Left ventricle myocardium inferior (tissue), 1 donor: ENCODE measurements at regions not wholly inside any gene's neighbourhood (a gene's known extent, or its start where the extent isn't known, plus 50 kb on each side); places are given as distances from the start of the nearest gene placed in this dataset.

ENCODE experiments used
- DNase-seq: peaks from one replicate; pipeline ENCODE4 v3.0.0-alpha.2; 2020
- H3K27ac ChIP-seq: fragments of 200-600 bp; replicated peaks from 2 replicates; pipeline ENCODE4 v1.8.0; 2021
- H3K27me3 ChIP-seq: fragments of 200-600 bp; 2 replicates; pipeline ENCODE4 v1.8.0; 2021; ENCODE audit warnings: low read depth
- H3K36me3 ChIP-seq: fragments of 200-600 bp; 2 replicates; pipeline ENCODE4 v1.8.0; 2021
- H3K4me1 ChIP-seq: fragments of 200-600 bp; 2 replicates; pipeline ENCODE4 v1.8.0; 2021
- H3K4me3 ChIP-seq: fragments of 200-600 bp; 2 replicates; pipeline ENCODE4 v1.8.0; 2021; ENCODE audit warnings: mild to moderate bottlenecking, moderate library complexity
- H3K9me3 ChIP-seq: fragments of 200-600 bp; replicated peaks from 2 replicates; pipeline ENCODE4 v1.8.0; 2021
- intact Hi-C: fragments of 100-400 bp; cut with micrococcal nuclease; formaldehyde crosslinking; loops from one replicate; pipeline ENCODE4 v1.11.0; 2022
- TF ChIP-seq, protein P1 (sequence below): fragments of 200-600 bp; IDR thresholded peaks from 2 replicates; pipeline ENCODE4 v1.8.0; 2021; ENCODE audit warnings: antibody characterized with exemption, mild to moderate bottlenecking, borderline replicate concordance
- donor health status: DM: no; HTN: yes; CAD: no; lungs with severe emphysema.

DNA sequence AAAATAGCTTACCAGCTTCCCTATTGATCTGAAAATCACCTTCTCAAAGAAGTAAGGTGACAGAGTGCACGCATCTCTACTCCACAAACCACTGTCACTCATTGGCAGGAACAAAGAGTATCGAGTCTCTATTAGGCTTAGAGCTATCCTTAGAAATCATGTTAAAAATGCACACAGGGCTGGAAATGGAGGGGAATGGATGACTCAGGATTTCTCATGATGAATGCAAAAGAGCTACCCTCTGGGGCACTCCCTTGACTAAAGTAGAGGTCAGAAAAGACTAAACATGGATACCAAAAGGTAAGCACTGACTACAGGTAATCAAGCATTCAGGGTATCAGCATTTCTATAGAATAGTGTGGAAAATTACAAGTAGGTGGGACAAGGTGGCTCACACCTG, 96.1 kb upstream of the ANO4 start:
- H3K36me3 ChIP-seq: no peaks in the 10 kb centered on the region
- no peak overlapping the region for H3K27ac ChIP-seq
- no peaks in the 10 kb centered on the region for H3K27me3 ChIP-seq
- TF ChIP-seq, protein P1, sequence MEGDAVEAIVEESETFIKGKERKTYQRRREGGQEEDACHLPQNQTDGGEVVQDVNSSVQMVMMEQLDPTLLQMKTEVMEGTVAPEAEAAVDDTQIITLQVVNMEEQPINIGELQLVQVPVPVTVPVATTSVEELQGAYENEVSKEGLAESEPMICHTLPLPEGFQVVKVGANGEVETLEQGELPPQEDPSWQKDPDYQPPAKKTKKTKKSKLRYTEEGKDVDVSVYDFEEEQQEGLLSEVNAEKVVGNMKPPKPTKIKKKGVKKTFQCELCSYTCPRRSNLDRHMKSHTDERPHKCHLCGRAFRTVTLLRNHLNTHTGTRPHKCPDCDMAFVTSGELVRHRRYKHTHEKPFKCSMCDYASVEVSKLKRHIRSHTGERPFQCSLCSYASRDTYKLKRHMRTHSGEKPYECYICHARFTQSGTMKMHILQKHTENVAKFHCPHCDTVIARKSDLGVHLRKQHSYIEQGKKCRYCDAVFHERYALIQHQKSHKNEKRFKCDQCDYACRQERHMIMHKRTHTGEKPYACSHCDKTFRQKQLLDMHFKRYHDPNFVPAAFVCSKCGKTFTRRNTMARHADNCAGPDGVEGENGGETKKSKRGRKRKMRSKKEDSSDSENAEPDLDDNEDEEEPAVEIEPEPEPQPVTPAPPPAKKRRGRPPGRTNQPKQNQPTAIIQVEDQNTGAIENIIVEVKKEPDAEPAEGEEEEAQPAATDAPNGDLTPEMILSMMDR: no peak
- no peak overlapping the region for H3K4me3 ChIP-seq
- no peaks in the 10 kb centered on the region for H3K4me1 ChIP-seq
- H3K9me3 ChIP-seq: no peaks in the 10 kb centered on the region
- DNase-seq: no peak
- intact Hi-C loops: no loop called here

DNA sequence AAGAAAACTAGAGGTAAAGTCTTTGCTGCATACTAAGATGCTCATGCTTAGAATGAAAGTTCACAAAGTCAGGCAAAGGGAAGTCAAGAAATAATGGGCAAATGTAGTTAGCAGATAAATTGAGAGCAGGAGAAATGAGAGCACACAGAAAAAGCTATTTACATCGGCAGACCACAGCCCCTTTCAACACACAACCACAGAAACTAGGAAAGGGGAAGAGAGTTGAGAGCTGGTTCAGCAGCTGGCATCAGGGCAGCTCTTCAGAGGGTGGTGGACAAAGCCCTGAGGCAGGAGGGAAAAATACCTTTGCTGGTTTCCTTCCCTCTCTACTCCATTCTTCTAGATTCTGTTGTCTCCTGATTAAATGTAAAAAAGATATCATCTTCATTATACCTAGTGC, 95.4 kb upstream of the ANO4 start:
- intact Hi-C loops: no loop called here
- Histone ChIP-seq H3K9me3 (no peaks in the 10 kb centered on the region), H3K4me1 (no peaks in the 10 kb centered on the region), H3K36me3 (no peaks in the 10 kb centered on the region), H3K4me3 (no peak overlapping the region), H3K27me3 (no peaks in the 10 kb centered on the region), H3K27ac (no peak overlapping the region)
- DNase-seq: no peak
- TF ChIP-seq, protein P1: no peak

DNA sequence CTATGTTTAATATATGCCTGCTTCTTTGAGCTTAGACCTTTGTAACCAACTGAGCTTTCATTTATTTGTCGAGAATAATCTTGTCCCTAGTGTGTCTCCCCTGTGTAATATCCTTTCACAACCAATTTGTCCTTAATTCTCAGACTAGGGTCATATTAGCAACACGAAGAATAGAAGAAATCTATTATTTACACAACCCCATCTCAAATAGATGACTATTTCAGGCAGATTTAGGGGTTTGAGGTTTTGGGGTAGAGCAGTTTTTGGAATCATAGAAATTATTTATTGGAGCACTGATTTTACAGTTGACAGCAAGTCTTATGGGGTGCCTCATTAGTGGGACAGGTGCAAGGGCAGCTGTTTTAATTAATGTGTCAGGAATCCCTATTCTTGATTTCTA, 91.2 kb upstream of the ANO4 start:
- no peaks in the 10 kb centered on the region for H3K36me3 ChIP-seq
- no peak overlapping the region for H3K27ac ChIP-seq
- no peak for DNase-seq
- no peaks in the 10 kb centered on the region for H3K4me1 ChIP-seq
- intact Hi-C loops: no loop called here
- no peaks in the 10 kb centered on the region for H3K9me3 ChIP-seq
- H3K27me3 ChIP-seq: no peaks in the 10 kb centered on the region
- TF ChIP-seq, protein P1: no peak
- H3K4me3 ChIP-seq: no peak overlapping the region

DNA sequence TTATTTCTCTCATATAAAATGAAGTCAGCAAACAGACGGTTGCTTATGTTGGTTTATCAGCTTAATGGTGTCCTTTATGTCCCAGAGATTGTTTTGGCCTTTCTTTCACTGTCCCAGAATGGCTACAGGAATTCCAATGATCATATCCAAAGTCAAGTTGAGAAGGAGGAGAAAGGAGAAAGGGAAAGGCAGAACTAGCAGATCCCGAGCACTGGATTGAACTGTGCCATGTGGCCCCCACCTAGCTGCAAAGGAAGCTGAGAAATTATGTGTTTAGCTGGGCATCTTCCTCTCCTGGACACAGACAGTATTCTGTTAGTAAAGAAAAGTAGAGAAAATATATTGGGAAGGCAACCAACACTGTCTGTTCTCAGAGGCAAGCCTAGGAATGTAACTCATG, 90.7 kb upstream of the ANO4 start:
- no peak for DNase-seq
- Histone ChIP-seq H3K27ac (no peak overlapping the region), H3K27me3 (no peaks in the 10 kb centered on the region), H3K4me1 (no peaks in the 10 kb centered on the region), H3K9me3 (no peaks in the 10 kb centered on the region), H3K4me3 (no peak overlapping the region), H3K36me3 (no peaks in the 10 kb centered on the region)
- intact Hi-C loops: no loop called here
- TF ChIP-seq, protein P1: no peak

DNA sequence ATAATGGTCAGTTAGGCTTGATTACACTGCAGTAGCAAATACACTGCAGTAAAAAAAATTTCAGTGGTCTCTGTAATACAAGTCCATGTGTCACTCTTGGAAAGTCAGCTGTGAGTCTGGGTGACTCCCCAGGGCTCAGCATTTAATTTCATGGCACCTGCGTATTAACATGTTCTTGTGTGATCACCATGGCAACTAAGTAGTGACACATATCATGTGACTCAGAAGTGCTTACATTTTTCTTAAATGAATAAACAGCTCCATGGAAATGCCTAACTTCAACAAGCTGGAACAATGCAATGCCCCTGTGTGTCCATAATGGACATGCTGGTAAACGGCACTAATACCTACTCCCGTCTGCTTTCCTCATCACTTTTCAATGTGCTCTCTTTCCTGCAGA, 88.5 kb upstream of the ANO4 start:
- H3K4me1 ChIP-seq: no peaks in the 10 kb centered on the region
- no peaks in the 10 kb centered on the region for H3K27me3 ChIP-seq
- no peaks in the 10 kb centered on the region for H3K9me3 ChIP-seq
- no peaks in the 10 kb centered on the region for H3K36me3 ChIP-seq
- no peak for DNase-seq
- H3K27ac ChIP-seq: no peak overlapping the region
- no peak overlapping the region for H3K4me3 ChIP-seq
- intact Hi-C loops: no loop called here
- TF ChIP-seq, protein P1: no peak

DNA sequence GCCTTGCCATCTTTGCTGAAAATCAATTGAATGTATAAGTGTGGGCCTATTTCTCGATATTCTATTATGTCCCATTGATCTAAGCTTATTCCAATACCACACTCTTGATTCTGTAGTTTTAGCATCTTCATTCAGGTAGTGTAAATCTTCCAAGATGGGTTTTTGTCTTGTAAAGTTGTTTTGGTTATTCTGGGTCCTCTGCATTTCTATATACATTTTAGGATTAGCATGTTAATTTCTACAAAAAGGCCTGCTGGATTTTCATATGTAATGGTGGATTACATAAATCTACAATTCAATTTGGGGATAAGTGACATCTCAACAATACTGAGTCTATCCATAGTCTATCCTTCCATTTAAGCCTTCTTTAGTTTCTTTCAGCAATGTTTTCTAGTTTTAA, 86.0 kb upstream of the ANO4 start:
- Histone ChIP-seq H3K4me3 (no peak overlapping the region), H3K4me1 (no peaks in the 10 kb centered on the region), H3K27me3 (peaks cover 3% of the 10 kb centered on the region), H3K27ac (no peak overlapping the region), H3K9me3 (no peaks in the 10 kb centered on the region), H3K36me3 (no peaks in the 10 kb centered on the region)
- no peak for DNase-seq
- intact Hi-C loops: no loop called here
- TF ChIP-seq, protein P1: no peak
